ENCODE measurements at regions not wholly inside any gene's neighbourhood (a gene's known extent, or its start where the extent isn't known, plus 50 kb on each side); places are given as distances from the start of the nearest gene placed in this dataset.

GRCh38 chr9:31136524-31136923 lies 1247.9 kb upstream of the ACO1 start:
- H3K27ac ChIP-seq (ENCODE audit: low read length): no peak overlapping the region

GRCh38 chr9:31137176-31138160 lies 1247.0 kb upstream of the ACO1 start:
- no peaks in the 10 kb centered on the region for H3K9me2 ChIP-seq (replicated peaks; ENCODE audit: insufficient read depth, low read length)
- H3K9me3 ChIP-seq (replicated peaks; ENCODE audit: insufficient read depth, low read length): no peaks in the 10 kb centered on the region
- no peaks in the 10 kb centered on the region for H3K4me1 ChIP-seq (ENCODE audit: low read length)
- H3K9ac ChIP-seq (ENCODE audit: low read length): no peak overlapping the region
- no peak overlapping the region for H3K27ac ChIP-seq (ENCODE audit: low read length)
- no peaks in the 10 kb centered on the region for H3K36me3 ChIP-seq (replicated peaks; ENCODE audit: insufficient read depth, low read length)
- H3K27me3 ChIP-seq (replicated peaks; ENCODE audit: insufficient read depth, low read length): no peaks in the 10 kb centered on the region
- DNase-seq: no peak
- no peak overlapping the region for H2AFZ ChIP-seq (ENCODE audit: low read length)
- H3K4me3 ChIP-seq (ENCODE audit: low read length): no peak overlapping the region
- TF ChIP-seq CTCF (IDR thresholded peaks at IDR 0.05; ENCODE audit: low read length): no peak
- TF ChIP-seq EZH2phosphoT487 (IDR thresholded peaks at IDR 0.05; ENCODE audit: low read length): no peak
- TF ChIP-seq EZH2 (optimal IDR thresholded peaks at IDR 0.05; ENCODE audit: low read depth, low read length): no peak
- H4K20me1 ChIP-seq (ENCODE audit: insufficient read depth, low read length): no peaks in the 10 kb centered on the region
- no peaks in the 10 kb centered on the region for H3F3A ChIP-seq (ENCODE audit: insufficient read depth, low read length)
- H3K79me2 ChIP-seq (ENCODE audit: low read length): no peaks in the 10 kb centered on the region
- H3K4me2 ChIP-seq (ENCODE audit: low read depth, low read length): no peak overlapping the region

More at GRCh38 chr9:31136524-31136923, 1247.9 kb upstream of the ACO1 start:
- no peaks in the 10 kb centered on the region for H3K36me3 ChIP-seq (replicated peaks; ENCODE audit: insufficient read depth, low read length)
- no peak overlapping the region for H3K4me3 ChIP-seq (ENCODE audit: low read length)
- H3K9ac ChIP-seq (ENCODE audit: low read length): no peak overlapping the region
- no peak for DNase-seq
- no peaks in the 10 kb centered on the region for H3K79me2 ChIP-seq (ENCODE audit: low read length)
- no peaks in the 10 kb centered on the region for H3K4me1 ChIP-seq (ENCODE audit: low read length)
- H2AFZ ChIP-seq (ENCODE audit: low read length): no peak overlapping the region
- no peaks in the 10 kb centered on the region for H3F3A ChIP-seq (ENCODE audit: insufficient read depth, low read length)
- H3K4me2 ChIP-seq (ENCODE audit: low read depth, low read length): no peak overlapping the region
- H3K9me3 ChIP-seq (replicated peaks; ENCODE audit: insufficient read depth, low read length): no peaks in the 10 kb centered on the region
- TF ChIP-seq EZH2 (optimal IDR thresholded peaks at IDR 0.05; ENCODE audit: low read depth, low read length) (no peak), CTCF (IDR thresholded peaks at IDR 0.05; ENCODE audit: low read length) (no peak), EZH2phosphoT487 (IDR thresholded peaks at IDR 0.05; ENCODE audit: low read length) (no peak)
- no peaks in the 10 kb centered on the region for H3K9me2 ChIP-seq (replicated peaks; ENCODE audit: insufficient read depth, low read length)
- no peaks in the 10 kb centered on the region for H3K27me3 ChIP-seq (replicated peaks; ENCODE audit: insufficient read depth, low read length)
- H4K20me1 ChIP-seq (ENCODE audit: insufficient read depth, low read length): no peaks in the 10 kb centered on the region

- Histone ChIP-seq H2AFZ (ENCODE audit: low read length) (no peak overlapping the region), H3K9me3 (replicated peaks; ENCODE audit: insufficient read depth, low read length) (no peaks in the 10 kb centered on the region), H3K27ac (ENCODE audit: low read length) (no peak overlapping the region), H3F3A (ENCODE audit: insufficient read depth, low read length) (no peaks in the 10 kb centered on the region), H3K36me3 (replicated peaks; ENCODE audit: insufficient read depth, low read length) (no peaks in the 10 kb centered on the region), H3K79me2 (ENCODE audit: low read length) (no peaks in the 10 kb centered on the region), H3K27me3 (replicated peaks; ENCODE audit: insufficient read depth, low read length) (no peaks in the 10 kb centered on the region), H3K4me3 (ENCODE audit: low read length) (no peak overlapping the region), H3K4me2 (ENCODE audit: low read depth, low read length) (no peak overlapping the region), H3K9ac (ENCODE audit: low read length) (no peak overlapping the region), H3K9me2 (replicated peaks; ENCODE audit: insufficient read depth, low read length) (no peaks in the 10 kb centered on the region), H4K20me1 (ENCODE audit: insufficient read depth, low read length) (no peaks in the 10 kb centered on the region), H3K4me1 (ENCODE audit: low read length) (no peaks in the 10 kb centered on the region)
- TF ChIP-seq CTCF (IDR thresholded peaks at IDR 0.05; ENCODE audit: low read length): peak; percentile 31
- TF ChIP-seq EZH2 (optimal IDR thresholded peaks at IDR 0.05; ENCODE audit: low read depth, low read length): no peak
- no peak for TF ChIP-seq EZH2phosphoT487 (IDR thresholded peaks at IDR 0.05; ENCODE audit: low read length)
- peak; percentile 17 for DNase-seq
These were observed 1244.1 kb upstream of the ACO1 start for GRCh38 chr9:31140316-31140715.
